Hepatocyte (in vitro differentiated cells): ENCODE measurements at regions not wholly inside any gene's neighbourhood (a gene's known extent, or its start where the extent isn't known, plus 50 kb on each side); places are given as distances from the start of the nearest gene placed in this dataset.

ENCODE experiments used
- EZH2 ChIP-seq: fragments of 200-600 bp; sonication (generic); IDR thresholded peaks from 2 replicates; pipeline ENCODE4 v1.6.1; 2016; ENCODE audit warnings: antibody characterized with exemption, mild to moderate bottlenecking, borderline replicate concordance
- TF ChIP-seq, protein P1 (sequence below): fragments of 200-600 bp; sonication (generic); IDR thresholded peaks from 2 replicates; pipeline ENCODE4 v1.5.1; 2016; ENCODE audit warnings: antibody characterized with exemption, mild to moderate bottlenecking; ENCODE audit not compliant: poor library complexity

GRCh38 chr14:48417715-48418500 is 742.5 kb upstream of the MDGA2 start:
- TF ChIP-seq EZH2, result no peak
- TF ChIP-seq, protein P1, sequence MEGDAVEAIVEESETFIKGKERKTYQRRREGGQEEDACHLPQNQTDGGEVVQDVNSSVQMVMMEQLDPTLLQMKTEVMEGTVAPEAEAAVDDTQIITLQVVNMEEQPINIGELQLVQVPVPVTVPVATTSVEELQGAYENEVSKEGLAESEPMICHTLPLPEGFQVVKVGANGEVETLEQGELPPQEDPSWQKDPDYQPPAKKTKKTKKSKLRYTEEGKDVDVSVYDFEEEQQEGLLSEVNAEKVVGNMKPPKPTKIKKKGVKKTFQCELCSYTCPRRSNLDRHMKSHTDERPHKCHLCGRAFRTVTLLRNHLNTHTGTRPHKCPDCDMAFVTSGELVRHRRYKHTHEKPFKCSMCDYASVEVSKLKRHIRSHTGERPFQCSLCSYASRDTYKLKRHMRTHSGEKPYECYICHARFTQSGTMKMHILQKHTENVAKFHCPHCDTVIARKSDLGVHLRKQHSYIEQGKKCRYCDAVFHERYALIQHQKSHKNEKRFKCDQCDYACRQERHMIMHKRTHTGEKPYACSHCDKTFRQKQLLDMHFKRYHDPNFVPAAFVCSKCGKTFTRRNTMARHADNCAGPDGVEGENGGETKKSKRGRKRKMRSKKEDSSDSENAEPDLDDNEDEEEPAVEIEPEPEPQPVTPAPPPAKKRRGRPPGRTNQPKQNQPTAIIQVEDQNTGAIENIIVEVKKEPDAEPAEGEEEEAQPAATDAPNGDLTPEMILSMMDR, result no peak
